ENCODE measurements at regions not wholly inside any gene's neighbourhood (a gene's known extent, or its start where the extent isn't known, plus 50 kb on each side); places are given as distances from the start of the nearest gene placed in this dataset.
"Not testable (repeated sequence)": the region's sequence is repeated elsewhere in the genome, so short reads cannot be mapped to it uniquely, and the experiment has no call there.

- no peak for DNase-seq (ENCODE audit: low spot score)
Measured at GRCh38 chr12:58728397-58728796, 191.9 kb downstream of the LRIG3 start.

DNA sequence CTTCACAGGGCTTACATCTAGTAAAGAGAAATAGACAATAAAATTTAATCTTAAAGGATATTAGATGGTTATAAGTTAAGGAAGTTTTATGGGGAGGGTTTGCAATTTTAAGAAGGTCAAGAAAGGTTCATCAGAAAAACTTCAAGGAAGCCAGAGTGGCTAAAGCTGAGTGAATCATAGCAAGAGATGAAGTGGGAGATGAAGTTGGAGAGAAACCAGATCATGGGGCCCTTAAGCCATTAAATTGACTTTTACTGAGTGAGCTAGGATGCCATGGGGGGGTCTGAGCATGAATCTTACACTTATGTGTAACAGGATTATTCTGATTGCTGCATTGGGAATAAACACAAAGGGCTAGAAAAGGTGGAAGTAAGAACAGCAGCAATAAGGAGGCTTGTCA, 189.2 kb downstream of the LRIG3 start:
- DNase-seq (ENCODE audit: low spot score) = no peak

GRCh38 chr12:58732894-58733293, 187.4 kb downstream of the LRIG3 start:
- DNase-seq (ENCODE audit: low spot score) = no peak

DNA sequence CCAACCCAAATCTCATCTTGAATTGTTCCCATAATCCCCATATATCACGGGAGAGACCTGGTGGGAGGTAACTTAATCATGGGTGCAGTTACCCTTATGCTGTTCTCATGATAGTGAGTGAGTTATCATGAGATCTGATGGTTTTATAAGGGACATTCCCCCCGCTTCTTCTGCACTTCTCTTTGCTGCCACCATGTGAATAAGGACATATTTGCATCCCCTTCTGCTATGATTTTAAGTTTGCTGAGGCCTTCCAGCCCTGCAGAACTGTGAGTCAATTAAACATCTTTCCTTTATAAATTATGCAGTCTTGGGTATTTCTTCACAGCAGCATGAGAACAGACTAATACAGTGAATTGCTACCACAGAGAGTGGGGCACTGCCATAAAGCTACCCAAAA, 179.1 kb downstream of the LRIG3 start:
- no peak for DNase-seq (ENCODE audit: low spot score)

DNA sequence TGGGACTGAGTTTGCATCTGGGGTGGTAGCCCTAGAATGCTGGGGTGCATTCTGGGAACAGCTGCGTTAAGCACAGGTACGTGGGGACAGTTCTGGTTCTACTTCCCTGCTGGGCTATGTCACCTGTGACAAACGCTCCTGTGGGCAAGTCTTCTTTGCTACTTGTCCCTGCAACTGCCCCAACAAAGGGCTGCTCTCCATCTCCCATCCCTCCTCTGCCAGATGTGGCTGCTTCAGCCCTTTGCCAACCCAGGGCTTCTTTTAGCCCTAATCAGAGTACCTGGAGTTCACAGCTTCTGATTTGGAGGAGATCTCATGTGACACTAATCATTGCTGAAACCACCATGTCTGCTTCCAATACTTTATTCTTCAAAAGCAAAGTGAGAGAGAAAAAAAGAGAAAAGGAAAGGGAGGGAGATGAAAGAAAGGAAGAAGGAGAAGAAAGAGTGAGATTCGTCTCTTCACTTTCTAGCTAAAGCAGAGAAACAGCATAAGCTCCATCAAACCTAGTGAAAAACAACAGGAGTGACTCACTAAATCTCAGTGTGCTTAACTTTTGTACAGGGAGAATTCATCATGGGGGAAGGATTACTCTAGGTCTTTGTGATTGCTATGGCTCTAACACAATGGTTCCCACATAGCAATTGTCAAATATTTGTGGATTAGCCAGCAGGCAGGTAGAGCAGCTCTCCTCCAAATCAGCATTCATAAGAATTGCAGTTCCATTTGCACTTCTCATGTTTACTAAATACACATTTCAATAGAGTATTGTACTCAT, 174.8 kb downstream of the LRIG3 start:
- no peak for DNase-seq (ENCODE audit: low spot score)

GRCh38 chr12:58747533-58747932, 172.8 kb downstream of the LRIG3 start:
- no peak for DNase-seq (ENCODE audit: low spot score)

DNA sequence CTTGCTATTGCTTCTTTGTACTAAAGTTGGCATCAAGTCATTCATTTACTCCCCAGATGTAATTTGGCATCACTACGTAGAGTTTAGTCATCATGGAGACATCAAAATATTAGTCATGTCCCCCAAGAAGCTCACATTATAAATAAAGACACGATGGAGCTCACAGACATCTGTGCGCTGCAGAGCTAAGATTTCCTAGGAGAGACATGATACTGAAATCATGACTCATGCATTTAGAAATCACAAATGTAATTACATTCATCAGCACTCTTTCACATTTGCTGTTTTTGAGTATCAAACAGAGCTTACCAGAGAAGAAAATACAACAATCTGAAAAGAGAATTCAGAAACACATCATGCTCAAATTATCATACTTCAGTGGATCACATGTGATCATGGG, 169.8 kb downstream of the LRIG3 start:
- DNase-seq (ENCODE audit: low spot score) = no peak

DNA sequence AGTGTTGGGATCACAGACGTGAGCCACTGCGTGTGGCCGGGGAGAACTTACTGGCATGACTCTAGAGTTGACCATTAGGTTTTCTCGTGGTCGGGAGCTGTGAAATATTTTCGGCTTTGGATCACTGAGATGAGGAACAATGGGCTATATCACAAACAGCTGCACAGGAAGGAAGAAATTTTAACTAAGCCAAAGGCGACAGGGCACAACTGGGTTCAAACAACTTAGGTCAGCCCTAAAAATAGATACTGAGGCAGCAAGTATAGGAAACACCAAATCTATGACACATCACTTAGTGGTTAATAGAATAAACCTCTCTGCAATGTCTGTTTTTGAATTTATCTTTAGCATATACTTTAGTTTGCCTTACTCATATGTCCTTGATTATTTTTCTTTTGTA, 162.9 kb downstream of the LRIG3 start:
- DNase-seq (ENCODE audit: low spot score) = no peak

GRCh38 chr12:58759745-58760144, 160.6 kb downstream of the LRIG3 start:
- DNase-seq (ENCODE audit: low spot score) = not testable (repeated sequence)

DNA sequence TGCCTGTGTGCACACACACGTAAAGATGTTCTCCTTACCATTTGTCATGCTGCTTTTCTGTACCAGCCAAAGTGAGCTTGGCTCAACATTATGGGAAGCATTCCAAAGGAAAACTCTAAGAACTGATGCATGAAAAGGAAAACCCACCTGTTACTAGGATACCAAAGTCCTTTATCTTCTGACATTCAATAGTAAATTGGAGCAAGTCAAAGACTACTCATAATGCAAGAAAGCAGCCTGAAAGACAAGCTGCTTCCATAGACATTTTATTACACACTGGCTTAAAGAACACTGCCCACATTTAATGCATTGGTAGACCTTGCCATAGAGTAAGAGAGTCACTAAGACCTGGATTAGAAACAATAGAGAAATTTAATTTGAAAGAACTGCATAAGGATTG, 159.0 kb downstream of the LRIG3 start:
- DNase-seq (ENCODE audit: low spot score) = no peak

DNA sequence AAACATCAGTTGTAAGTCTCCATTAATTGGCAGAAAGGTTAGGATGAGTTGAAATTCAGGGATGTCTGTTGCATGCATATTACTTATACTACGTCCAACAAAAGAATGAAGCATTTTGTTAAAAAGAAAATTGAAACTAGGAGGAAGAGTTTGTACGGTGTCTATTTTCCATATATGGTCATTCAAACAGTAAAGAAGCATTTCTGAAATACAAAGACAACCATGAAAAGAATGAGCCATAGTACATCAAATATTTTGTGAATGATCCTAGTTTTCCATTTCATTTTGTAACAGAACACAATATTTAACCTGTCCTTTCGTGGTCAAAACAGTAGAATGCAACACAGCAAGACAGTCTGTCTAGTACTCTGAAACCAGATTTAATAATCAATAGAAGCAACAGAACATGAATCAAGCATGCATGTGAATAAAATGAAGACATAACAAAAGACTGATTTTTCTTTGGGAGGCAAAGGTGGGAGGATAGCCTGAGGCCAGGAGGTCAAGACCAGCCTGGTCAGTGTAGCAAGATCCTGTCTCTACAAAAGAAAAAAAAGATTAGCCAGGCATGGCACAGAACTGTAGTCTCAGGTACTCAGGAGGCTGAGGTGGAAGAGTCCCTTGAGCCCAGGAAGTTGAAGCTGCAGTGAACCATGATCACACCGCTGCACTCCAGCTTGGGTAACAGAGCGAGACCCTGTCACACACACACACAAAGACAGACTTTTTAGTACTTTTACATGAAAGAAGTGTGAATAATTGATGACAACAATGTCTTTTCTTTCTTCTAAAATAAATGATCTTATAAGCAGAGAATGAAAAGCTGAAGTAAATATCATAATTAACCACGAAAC, 156.0 kb downstream of the LRIG3 start:
- DNase-seq (ENCODE audit: low spot score) = no peak

DNA sequence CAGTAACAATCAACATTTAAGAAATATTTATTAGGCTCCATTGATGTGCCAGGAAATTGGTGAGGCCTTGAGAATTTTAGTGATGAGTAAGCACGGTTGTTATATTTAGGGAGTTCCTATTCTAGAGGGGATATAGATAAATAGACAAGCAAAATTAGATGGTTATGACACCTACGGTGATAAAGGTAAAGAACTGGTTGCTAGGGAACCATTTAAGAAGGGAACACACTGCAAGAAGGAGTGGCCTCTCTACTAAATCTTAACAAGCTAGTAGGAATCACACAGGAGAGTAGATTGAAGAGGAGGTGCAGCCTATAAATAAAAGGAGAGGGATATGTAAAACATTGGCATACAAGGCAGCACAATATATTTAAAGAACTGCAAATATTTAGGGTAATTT, 155.2 kb downstream of the LRIG3 start:
- no peak for DNase-seq (ENCODE audit: low spot score)

DNA sequence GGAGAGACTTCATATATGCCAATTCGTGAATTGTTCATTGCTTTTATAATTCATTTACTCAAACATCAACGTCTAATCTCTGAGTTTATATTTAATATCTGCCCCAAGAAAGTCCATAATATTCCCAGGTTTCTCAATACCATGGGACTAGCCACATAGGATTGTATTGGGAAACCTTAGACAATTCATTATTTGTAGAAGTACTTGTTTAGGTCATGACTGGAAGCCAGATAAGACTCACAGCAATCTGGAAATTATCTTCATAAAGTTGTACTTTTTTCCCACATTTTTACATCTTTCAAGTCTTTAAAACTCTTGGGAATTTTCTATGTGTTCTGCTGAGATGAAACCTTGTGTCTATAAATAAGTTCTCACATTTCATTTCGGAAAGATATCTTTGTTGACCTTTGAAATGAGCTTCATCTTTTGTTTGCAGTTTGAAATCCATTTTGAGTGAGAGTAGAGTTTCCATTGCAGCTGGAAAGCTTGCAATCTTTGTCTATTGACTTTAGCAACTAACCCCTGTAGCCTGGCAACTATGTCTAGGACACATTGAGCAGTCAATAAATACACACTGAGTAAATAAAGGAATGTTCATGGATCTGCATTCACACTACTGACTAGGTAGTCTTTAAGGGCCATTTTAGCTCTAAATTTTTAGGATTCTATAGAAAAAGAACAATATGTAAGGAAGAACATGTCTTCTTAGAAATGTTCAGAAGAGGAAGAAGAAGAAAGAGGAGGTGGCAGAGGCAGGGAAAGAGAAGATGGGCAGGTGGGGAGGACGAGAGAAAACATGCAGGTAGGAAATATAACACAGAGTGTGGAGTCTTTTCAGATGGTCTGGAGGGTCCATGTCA, 154.4 kb downstream of the LRIG3 start:
- DNase-seq (ENCODE audit: low spot score) = peak; percentile 28

DNA sequence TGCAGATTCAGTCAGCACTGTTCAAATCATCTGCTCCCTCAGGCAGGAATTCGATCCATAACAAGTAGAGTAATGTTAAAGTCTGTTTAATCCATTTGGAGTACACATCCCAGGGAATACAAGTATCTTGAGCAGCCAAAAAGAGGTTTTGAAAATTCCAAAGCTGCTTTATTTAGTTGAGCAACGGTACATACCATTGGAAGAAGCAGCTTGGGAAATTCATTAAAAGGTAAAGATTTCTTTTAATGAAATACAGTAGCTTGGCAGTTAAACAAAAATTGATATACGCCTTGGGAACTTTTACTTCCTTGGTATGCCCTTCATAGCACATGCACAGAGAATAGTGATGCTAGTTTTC, 153.8 kb downstream of the LRIG3 start:
- DNase-seq (ENCODE audit: low spot score) = no peak

DNA sequence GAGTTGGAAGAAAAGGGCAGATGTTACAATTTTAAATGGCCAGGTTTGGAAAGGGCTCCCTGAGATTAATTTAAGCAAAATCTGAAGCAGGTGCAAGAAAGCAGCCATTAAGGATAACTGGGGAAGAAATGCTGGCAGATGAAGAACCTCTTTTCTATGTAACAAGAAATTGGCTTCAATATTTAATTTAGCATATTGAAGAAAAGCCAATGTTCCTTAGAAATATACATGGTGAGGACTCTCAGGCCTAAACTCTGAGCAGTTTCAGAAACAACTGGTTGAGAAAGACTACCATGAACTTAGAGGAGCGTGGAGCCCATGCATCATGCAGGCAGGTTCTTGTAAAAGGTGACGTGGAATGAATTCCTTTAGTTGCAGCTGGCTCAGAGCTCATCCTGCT, 152.8 kb downstream of the LRIG3 start:
- DNase-seq (ENCODE audit: low spot score) = no peak

- no peak for DNase-seq (ENCODE audit: low spot score)
Measured at GRCh38 chr12:58773986-58774385, 146.3 kb downstream of the LRIG3 start.

- no peak for DNase-seq (ENCODE audit: low spot score)
Measured at GRCh38 chr12:58774731-58775130, 145.6 kb downstream of the LRIG3 start.

DNA sequence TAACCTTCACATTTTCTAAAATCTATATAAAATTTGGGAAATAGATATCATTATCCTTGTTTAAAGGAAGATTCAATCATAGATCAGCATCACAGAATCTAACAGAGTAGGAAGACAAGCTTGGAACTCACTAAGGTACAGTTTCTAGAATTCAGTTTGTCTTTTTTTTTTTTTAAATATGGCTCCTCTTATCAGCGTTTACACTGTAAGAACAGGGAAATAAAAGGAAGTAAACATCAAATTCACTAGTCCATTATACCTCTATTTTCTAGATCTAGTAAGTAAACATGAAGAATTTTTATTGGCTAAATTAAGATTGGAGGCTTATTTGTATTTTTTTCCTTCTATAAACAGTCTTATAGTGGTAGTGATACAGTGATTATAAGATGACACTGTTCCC, 144.9 kb downstream of the LRIG3 start:
- no peak for DNase-seq (ENCODE audit: low spot score)

GRCh38 chr12:58776144-58776543, 144.2 kb downstream of the LRIG3 start:
- DNase-seq (ENCODE audit: low spot score) = no peak

GRCh38 chr12:58777815-58778214, 142.5 kb downstream of the LRIG3 start:
- no peak for DNase-seq (ENCODE audit: low spot score)

DNA sequence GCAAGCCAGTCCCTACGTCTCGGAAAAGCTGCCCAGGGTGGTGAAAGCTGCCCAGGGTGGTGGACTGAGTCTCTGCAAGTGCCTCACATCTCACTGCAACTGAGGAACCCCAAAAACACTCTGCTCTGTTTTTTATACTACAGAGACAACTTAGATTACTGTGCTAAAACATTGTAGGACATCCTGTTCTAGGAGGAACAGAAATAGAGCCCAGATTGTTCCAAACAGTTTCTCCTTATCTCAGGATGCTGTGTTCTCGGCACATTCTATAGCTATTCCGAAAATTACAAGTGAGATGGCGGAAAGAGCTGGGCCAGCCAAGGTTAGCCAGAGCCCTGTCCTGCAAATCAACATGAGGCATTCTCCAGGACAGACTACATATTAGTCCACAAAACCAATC, 138.7 kb downstream of the LRIG3 start:
- DNase-seq (ENCODE audit: low spot score) = no peak

DNA sequence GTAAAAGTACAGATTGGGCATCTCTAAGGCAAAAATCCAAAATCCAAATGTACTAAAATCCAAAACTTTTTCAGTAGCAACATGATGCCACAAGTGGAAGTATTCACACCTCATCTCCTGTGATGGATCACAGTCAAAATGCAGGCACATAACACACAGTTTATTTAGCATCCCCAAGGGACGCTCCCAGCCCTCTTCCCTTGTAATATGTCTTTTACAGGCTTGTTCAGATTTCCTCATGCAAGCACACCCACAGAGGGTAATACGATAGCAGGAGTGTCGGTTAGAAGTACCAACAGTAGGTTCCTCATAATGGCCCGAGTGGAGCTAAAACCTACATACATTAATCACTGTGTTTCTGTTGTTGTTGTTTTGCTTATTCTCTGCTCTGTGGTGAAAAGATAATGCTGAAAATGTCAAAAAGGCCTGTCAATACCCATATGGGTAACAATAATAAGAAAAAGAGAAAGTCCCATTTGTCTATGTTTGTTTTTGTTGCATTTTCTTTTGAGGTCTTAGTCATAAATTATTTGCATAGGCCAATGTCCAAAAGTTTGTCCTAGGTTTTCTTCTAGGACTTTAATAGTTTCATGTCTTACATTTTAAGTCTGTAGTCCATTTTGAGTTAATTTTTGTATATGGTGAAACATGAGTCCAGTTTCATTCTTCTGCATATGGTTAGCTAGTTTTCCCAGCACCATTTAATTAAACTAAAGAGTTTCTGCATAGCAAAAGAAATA, 133.1 kb downstream of the LRIG3 start:
- no peak for DNase-seq (ENCODE audit: low spot score)

Data from HuH-7 (cell line).